Vagina (tissue), 2 donors: ENCODE measurements at regions not wholly inside any gene's neighbourhood (a gene's known extent, or its start where the extent isn't known, plus 50 kb on each side); places are given as distances from the start of the nearest gene placed in this dataset.

Experiments used
- POLR2A ChIP-seq, 2 donors: fragments of 450-650 bp; IDR thresholded peaks; one replicate each; pipeline ENCODE4 v1.6.1; 2017; ENCODE audit warnings: antibody characterized with exemption in 2 of 2, mild to moderate bottlenecking in 2 of 2, moderate library complexity in 2 of 2
- POLR2AphosphoS5 ChIP-seq, 2 donors: sonication (generic); formaldehyde crosslinking; IDR thresholded peaks; one replicate each; pipeline ENCODE4 v1.9.0; 2017; ENCODE audit warnings: antibody characterized with exemption in 2 of 2, mild to moderate bottlenecking in 2 of 2, low read depth in 1 of 2; ENCODE audit not compliant: insufficient read depth in 1 of 2
- TF ChIP-seq, protein P1 (sequence below), 3 experiments: fragments of 450-650 bp in 2 of 3; fragments of 200-600 bp in 1 of 3; sonication (generic) in 1 of 3; IDR thresholded peaks; one replicate each; pipeline ENCODE4 v1.5.1; 2017 to 2019; ENCODE audit warnings: antibody characterized with exemption in 3 of 3, mild to moderate bottlenecking in 2 of 3, moderate library complexity in 2 of 3

DNA sequence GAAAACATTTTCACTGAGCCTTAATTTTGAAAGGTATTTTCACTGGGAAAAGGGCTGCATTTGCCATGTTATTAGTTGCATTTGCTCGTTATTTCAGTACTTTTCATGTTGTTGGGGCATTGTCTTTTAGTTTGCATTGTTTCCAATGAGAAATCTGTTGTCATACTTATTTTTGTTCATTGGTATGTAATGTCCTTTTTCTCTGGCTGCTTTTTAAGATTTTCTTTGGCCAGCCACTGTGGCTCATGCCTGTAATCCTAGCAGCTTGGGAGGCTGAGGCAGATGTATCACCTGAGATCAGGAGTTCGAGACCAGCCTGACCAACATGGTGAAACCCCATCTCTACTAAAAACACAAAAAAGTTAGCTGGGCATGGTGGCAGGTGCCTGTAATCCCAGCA lies 379.9 kb downstream of the SAMD5 start:
- TF ChIP-seq, protein P1, sequence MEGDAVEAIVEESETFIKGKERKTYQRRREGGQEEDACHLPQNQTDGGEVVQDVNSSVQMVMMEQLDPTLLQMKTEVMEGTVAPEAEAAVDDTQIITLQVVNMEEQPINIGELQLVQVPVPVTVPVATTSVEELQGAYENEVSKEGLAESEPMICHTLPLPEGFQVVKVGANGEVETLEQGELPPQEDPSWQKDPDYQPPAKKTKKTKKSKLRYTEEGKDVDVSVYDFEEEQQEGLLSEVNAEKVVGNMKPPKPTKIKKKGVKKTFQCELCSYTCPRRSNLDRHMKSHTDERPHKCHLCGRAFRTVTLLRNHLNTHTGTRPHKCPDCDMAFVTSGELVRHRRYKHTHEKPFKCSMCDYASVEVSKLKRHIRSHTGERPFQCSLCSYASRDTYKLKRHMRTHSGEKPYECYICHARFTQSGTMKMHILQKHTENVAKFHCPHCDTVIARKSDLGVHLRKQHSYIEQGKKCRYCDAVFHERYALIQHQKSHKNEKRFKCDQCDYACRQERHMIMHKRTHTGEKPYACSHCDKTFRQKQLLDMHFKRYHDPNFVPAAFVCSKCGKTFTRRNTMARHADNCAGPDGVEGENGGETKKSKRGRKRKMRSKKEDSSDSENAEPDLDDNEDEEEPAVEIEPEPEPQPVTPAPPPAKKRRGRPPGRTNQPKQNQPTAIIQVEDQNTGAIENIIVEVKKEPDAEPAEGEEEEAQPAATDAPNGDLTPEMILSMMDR (IDR thresholded peaks at IDR 0.05) = no peak
- TF ChIP-seq POLR2A (IDR thresholded peaks at IDR 0.05) (no peak), POLR2AphosphoS5 (IDR thresholded peaks at IDR 0.05; ENCODE audit: insufficient read depth in 1 of 2, low read depth in 1 of 2) (no peak)
